ENCODE measurements at regions not wholly inside any gene's neighbourhood (a gene's known extent, or its start where the extent isn't known, plus 50 kb on each side); places are given as distances from the start of the nearest gene placed in this dataset.

DNA sequence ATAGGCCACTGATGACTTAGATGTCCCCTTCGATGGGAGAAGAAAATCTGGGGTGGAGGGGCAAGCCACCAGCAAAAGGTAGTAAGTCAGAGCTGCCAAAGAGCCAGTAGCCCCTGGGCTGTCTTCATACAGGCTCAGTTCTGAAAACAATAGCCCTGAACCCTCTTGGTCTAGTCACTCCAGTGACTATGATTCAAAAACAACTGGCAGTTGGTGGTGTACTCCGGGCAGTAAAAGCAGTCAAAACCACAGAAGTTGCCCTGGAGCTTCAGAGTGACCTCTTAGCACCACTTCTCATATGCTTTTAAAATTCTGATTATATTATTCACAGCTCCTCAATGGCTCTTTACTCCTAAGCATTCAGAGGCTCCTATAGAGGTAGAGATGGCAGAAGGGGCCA lies 164.3 kb upstream of the MAMLD1 start:
- WGBS (ENCODE audit: insufficient coverage, low coverage, missing lambda C conversion rate), result 0% methylated on average over 2 of the region's 2 CpGs
- Histone ChIP-seq H3K9ac (ENCODE audit: insufficient read depth in 1 of 2, low read depth in 2 of 2, low read length in 2 of 2) (no peak overlapping the region), H3K9me1 (ENCODE audit: control insufficient read depth, insufficient read depth, low read length) (no peaks in the 10 kb centered on the region), H3K4me1 (replicated peaks in 1 of 2; ENCODE audit: control insufficient read depth in 2 of 2, insufficient read depth in 2 of 2, low read length in 2 of 2) (no peaks in the 10 kb centered on the region), H3K27ac (ENCODE audit: extremely low read depth, low read depth, low read length) (no peak overlapping the region), H3K36me3 (ENCODE audit: control insufficient read depth, insufficient read depth, low read length) (no peaks in the 10 kb centered on the region), H3K4me3 (no peak overlapping the region), H3K9me3 (replicated peaks; ENCODE audit: control insufficient read depth, insufficient read depth, low read depth, low read length) (no peaks in the 10 kb centered on the region), H4K20me1 (replicated peaks; ENCODE audit: control insufficient read depth, insufficient read depth, low read length) (no peaks in the 10 kb centered on the region), H3K4me2 (ENCODE audit: insufficient read depth, low read length) (no peak overlapping the region), H3K27me3 (ENCODE audit: control insufficient read depth in 2 of 2, insufficient read depth in 2 of 2, low read length in 2 of 2) (no peaks in the 10 kb centered on the region; a peak in 2 of 5 replicates), H3K79me2 (ENCODE audit: control insufficient read depth, insufficient read depth, low read length) (no peaks in the 10 kb centered on the region), H2AFZ (ENCODE audit: low read depth, low read length) (no peak overlapping the region)
- DNase-seq (ENCODE audit: extremely low read depth in 1 of 4, low spot score in 3 of 4) (no peak), ATAC-seq (no peak), FAIRE-seq (no peak)
- intact Hi-C loops (cut with micrococcal nuclease) (loop anchor here (10.0 kb wide), 1 partner anchor 164 kb away; no protein-coding TSS in a partner anchor), in situ Hi-C loops (cut with MboI) (no loop called here)
- ChIA-PET CTCF (ENCODE audit: low intra/inter-chr PET ratio) (no interaction called here), POLR2A (no interaction called here)
- BruUV-seq (replicated peaks), result no TSS peak
- TF ChIP-seq, protein P1, sequence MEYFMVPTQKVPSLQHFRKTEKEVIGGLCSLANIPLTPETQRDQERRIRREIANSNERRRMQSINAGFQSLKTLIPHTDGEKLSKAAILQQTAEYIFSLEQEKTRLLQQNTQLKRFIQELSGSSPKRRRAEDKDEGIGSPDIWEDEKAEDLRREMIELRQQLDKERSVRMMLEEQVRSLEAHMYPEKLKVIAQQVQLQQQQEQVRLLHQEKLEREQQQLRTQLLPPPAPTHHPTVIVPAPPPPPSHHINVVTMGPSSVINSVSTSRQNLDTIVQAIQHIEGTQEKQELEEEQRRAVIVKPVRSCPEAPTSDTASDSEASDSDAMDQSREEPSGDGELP (CRISPR knock-in tag; IDR thresholded peaks at IDR 0.05; ENCODE audit: borderline replicate concordance), result no peak
- TF ChIP-seq CEBPG (CRISPR knock-in tag; IDR thresholded peaks at IDR 0.05) (no peak), CEBPG (tag; conservative IDR thresholded peaks at IDR 0.05 in 1 of 2, IDR thresholded peaks at IDR 0.05 in 1 of 2) (no peak), HEY1 (CRISPR knock-in tag; IDR thresholded peaks at IDR 0.05; ENCODE audit: borderline replicate concordance) (no peak), CHD1 (IDR thresholded peaks at IDR 0.05; ENCODE audit: low read length) (no peak), FOXP1 (CRISPR knock-in tag; IDR thresholded peaks at IDR 0.05) (no peak), HDAC3 (IDR thresholded peaks at IDR 0.05; ENCODE audit: borderline replicate concordance, partially characterized antibody) (no peak), ZNF644 (tag; IDR thresholded peaks at IDR 0.05; ENCODE audit: low read depth) (no peak), CBX2 (IDR thresholded peaks at IDR 0.05; ENCODE audit: insufficient read depth, low read length, poor library complexity, severe bottlenecking) (no peak)
- TF ChIP-seq, protein P2, sequence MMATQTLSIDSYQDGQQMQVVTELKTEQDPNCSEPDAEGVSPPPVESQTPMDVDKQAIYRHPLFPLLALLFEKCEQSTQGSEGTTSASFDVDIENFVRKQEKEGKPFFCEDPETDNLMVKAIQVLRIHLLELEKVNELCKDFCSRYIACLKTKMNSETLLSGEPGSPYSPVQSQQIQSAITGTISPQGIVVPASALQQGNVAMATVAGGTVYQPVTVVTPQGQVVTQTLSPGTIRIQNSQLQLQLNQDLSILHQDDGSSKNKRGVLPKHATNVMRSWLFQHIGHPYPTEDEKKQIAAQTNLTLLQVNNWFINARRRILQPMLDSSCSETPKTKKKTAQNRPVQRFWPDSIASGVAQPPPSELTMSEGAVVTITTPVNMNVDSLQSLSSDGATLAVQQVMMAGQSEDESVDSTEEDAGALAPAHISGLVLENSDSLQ (IDR thresholded peaks at IDR 0.05), result no peak
- TF ChIP-seq, protein P3, sequence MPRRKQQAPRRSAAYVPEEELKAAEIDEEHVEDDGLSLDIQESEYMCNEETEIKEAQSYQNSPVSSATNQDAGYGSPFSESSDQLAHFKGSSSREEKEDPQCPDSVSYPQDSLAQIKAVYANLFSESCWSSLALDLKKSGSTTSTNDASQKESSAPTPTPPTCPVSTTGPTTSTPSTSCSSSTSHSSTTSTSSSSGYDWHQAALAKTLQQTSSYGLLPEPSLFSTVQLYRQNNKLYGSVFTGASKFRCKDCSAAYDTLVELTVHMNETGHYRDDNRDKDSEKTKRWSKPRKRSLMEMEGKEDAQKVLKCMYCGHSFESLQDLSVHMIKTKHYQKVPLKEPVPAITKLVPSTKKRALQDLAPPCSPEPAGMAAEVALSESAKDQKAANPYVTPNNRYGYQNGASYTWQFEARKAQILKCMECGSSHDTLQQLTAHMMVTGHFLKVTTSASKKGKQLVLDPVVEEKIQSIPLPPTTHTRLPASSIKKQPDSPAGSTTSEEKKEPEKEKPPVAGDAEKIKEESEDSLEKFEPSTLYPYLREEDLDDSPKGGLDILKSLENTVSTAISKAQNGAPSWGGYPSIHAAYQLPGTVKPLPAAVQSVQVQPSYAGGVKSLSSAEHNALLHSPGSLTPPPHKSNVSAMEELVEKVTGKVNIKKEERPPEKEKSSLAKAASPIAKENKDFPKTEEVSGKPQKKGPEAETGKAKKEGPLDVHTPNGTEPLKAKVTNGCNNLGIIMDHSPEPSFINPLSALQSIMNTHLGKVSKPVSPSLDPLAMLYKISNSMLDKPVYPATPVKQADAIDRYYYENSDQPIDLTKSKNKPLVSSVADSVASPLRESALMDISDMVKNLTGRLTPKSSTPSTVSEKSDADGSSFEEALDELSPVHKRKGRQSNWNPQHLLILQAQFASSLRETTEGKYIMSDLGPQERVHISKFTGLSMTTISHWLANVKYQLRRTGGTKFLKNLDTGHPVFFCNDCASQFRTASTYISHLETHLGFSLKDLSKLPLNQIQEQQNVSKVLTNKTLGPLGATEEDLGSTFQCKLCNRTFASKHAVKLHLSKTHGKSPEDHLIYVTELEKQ (CRISPR knock-in tag; IDR thresholded peaks at IDR 0.05), result no peak
- TF ChIP-seq, protein P4, sequence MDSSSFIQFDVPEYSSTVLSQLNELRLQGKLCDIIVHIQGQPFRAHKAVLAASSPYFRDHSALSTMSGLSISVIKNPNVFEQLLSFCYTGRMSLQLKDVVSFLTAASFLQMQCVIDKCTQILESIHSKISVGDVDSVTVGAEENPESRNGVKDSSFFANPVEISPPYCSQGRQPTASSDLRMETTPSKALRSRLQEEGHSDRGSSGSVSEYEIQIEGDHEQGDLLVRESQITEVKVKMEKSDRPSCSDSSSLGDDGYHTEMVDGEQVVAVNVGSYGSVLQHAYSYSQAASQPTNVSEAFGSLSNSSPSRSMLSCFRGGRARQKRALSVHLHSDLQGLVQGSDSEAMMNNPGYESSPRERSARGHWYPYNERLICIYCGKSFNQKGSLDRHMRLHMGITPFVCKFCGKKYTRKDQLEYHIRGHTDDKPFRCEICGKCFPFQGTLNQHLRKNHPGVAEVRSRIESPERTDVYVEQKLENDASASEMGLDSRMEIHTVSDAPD (CRISPR knock-in tag; IDR thresholded peaks at IDR 0.05), result no peak
- TF ChIP-seq, protein P5, sequence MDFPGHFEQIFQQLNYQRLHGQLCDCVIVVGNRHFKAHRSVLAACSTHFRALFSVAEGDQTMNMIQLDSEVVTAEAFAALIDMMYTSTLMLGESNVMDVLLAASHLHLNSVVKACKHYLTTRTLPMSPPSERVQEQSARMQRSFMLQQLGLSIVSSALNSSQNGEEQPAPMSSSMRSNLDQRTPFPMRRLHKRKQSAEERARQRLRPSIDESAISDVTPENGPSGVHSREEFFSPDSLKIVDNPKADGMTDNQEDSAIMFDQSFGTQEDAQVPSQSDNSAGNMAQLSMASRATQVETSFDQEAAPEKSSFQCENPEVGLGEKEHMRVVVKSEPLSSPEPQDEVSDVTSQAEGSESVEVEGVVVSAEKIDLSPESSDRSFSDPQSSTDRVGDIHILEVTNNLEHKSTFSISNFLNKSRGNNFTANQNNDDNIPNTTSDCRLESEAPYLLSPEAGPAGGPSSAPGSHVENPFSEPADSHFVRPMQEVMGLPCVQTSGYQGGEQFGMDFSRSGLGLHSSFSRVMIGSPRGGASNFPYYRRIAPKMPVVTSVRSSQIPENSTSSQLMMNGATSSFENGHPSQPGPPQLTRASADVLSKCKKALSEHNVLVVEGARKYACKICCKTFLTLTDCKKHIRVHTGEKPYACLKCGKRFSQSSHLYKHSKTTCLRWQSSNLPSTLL (IDR thresholded peaks at IDR 0.05), result no peak

Data from K562 (cell line).